ENCODE measurements at regions not wholly inside any gene's neighbourhood (a gene's known extent, or its start where the extent isn't known, plus 50 kb on each side); places are given as distances from the start of the nearest gene placed in this dataset.

DNA sequence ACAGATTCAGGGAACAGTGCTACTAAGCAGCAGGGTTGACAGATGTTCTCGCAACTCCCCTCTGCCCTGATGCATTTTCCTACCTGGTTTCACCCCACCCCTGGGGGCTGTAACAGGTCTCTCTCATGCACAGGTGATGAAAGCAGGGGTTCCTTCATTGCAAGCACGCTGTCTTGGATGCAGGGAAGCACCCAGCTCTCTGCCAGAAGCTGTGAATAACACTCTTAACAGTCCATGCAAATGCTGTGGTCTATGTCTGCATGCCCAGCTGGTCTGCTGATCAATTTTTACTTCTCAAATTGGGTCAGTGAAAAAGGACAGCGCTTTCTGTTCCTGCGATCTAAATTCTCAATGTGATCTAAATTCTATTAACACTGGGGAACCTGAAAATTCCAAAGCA is 246.3 kb upstream of the TSHZ3 start:
- no peaks in the 10 kb centered on the region for H3K9me3 Mint-ChIP-seq
- no peaks in the 10 kb centered on the region for H3K4me1 Mint-ChIP-seq (ENCODE audit: low read depth)
- no peaks in the 10 kb centered on the region for H3K36me3 Mint-ChIP-seq (ENCODE audit: low read depth)
- peaks cover under 1% of the 10 kb centered on the region for H3K27me3 Mint-ChIP-seq
- no peak overlapping the region for H3K4me3 Mint-ChIP-seq
- DNase-seq, result no peak
- H3K27ac Mint-ChIP-seq, result no peak overlapping the region

DNA sequence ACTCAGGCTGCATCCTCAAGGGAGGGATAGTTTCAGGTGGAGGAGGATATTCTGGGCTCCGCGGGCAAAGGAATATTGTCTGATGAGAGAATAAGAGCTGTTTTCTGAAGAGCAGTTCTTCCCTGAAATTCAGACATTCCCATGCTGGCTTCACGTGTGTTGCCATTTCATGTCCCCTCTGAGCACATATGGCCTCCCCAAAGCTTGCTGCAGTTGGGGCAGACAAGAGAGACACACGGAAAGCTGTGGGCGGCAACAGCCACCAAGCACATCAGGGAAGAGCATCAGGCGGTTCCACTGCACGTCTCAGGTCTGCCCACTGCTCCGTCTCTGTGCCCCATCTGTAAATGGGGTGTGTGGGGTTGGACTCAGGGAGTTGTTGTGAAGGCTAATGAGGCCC is 247.5 kb upstream of the TSHZ3 start:
- Mint-ChIP-seq H3K27ac (no peak overlapping the region), H3K36me3 (ENCODE audit: low read depth) (no peaks in the 10 kb centered on the region), H3K27me3 (no peaks in the 10 kb centered on the region), H3K4me1 (ENCODE audit: low read depth) (no peaks in the 10 kb centered on the region), H3K4me3 (no peak overlapping the region), H3K9me3 (no peaks in the 10 kb centered on the region)
- DNase-seq, result no peak

DNA sequence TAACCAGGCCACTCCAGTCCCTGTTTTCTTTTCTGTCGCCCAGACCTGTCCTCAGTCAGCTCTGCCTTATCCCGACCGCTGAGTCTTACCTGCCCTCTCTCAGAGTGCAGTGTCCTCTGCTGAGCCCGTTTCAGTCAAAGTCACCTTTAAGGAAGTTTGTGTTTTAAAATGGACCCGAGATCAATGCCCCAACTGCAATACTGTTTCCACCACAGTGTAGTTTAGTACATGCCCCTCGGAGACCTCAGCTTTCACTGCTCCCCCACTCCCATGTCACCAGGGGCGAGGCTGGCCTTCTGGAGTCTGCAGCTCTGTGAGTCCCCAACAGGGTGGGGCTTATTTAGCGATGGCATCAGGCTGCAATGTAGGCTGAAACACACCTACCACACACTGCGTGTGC is 248.4 kb upstream of the TSHZ3 start:
- no peaks in the 10 kb centered on the region for H3K27me3 Mint-ChIP-seq

DNA sequence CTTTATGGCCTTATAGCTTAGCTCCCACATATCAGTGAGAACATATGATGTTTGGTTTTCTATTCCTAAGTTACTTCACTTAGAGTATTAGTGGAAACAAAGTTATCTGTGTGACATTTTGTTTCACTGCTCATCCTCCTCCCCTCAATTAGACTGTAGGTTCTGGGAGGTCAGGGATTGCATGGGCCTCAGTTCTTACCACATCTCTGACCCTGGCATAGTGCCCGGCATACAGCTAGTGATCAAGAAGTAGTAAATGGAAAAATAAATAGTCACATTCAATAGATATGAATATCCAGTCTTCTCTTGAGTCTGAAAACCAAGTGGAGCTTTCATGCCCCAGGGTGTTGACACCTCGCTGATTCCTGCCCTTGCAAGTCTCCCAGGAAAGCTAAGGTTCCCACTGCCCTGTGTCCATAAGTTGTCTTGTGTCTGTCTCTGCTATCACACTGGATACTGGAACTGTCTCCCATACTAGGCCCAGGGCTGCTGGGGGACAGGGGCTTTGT is 249.5 kb upstream of the TSHZ3 start:
- Mint-ChIP-seq H3K4me1 (ENCODE audit: low read depth) (no peaks in the 10 kb centered on the region), H3K27ac (no peak overlapping the region), H3K27me3 (no peaks in the 10 kb centered on the region), H3K36me3 (ENCODE audit: low read depth) (no peaks in the 10 kb centered on the region), H3K9me3 (no peaks in the 10 kb centered on the region), H3K4me3 (no peak overlapping the region)
- no peak for DNase-seq

More for the DNA sequence above, 248.4 kb upstream of the TSHZ3 start:
- H3K9me3 Mint-ChIP-seq, result no peaks in the 10 kb centered on the region
- no peaks in the 10 kb centered on the region for H3K4me1 Mint-ChIP-seq (ENCODE audit: low read depth)
- no peak for DNase-seq
- no peaks in the 10 kb centered on the region for H3K36me3 Mint-ChIP-seq (ENCODE audit: low read depth)
- H3K4me3 Mint-ChIP-seq, result no peak overlapping the region
- no peak overlapping the region for H3K27ac Mint-ChIP-seq

DNA sequence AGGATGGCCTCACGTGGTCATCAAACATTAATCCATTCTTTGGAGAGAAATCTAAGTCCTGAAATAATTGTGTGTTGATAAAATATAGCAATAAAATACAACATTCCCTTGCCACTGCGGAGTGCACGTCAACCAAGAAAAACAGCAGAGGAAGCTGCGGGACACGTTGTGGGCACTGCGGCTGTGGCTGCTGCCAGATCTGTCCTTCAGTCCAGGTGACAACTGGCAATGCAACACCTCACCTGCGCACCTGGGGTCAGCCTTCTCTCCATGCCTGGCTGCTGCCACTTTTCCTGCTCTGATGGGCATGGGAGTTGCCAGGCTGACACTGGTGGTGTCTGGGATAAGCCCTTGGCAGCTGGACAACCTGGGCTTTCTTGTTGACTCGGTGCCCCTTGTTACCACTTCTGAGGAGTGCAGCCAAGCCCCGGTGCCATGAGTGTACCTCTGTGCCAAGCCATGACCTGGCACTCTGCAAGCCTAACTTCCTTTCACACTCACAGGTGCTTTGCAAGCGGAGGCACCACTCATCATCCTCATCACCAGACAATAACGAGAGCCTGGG is 251.6 kb upstream of the TSHZ3 start:
- no peak for DNase-seq
- H3K36me3 Mint-ChIP-seq (ENCODE audit: low read depth), result no peaks in the 10 kb centered on the region
- no peak overlapping the region for H3K27ac Mint-ChIP-seq
- H3K9me3 Mint-ChIP-seq, result no peaks in the 10 kb centered on the region
- no peaks in the 10 kb centered on the region for H3K27me3 Mint-ChIP-seq
- no peak overlapping the region for H3K4me3 Mint-ChIP-seq
- H3K4me1 Mint-ChIP-seq (ENCODE audit: low read depth), result no peaks in the 10 kb centered on the region

DNA sequence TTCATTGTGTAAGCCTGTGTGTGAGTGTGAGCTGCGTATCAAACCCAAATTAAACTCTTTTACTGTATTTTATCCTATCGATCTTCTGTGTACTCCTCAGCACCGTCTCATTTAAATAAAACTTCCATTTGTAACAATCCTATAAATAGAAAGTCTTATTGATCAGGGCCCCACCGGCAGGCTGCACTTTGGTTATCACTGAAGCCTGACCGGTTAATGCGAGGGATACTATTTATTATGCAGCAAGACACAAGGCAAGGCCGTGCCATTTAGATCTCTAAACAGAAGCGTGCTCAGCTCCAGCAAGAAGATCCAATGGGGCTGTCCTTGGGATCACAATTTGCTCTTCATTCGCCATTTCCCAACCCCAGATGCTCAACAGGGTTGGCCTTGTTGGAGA is 252.6 kb upstream of the TSHZ3 start:
- H3K4me3 Mint-ChIP-seq, result no peak overlapping the region
- no peaks in the 10 kb centered on the region for H3K4me1 Mint-ChIP-seq (ENCODE audit: low read depth)
- no peaks in the 10 kb centered on the region for H3K36me3 Mint-ChIP-seq (ENCODE audit: low read depth)
- DNase-seq, result no peak
- no peak overlapping the region for H3K27ac Mint-ChIP-seq
- no peaks in the 10 kb centered on the region for H3K27me3 Mint-ChIP-seq
- H3K9me3 Mint-ChIP-seq, result no peaks in the 10 kb centered on the region

DNA sequence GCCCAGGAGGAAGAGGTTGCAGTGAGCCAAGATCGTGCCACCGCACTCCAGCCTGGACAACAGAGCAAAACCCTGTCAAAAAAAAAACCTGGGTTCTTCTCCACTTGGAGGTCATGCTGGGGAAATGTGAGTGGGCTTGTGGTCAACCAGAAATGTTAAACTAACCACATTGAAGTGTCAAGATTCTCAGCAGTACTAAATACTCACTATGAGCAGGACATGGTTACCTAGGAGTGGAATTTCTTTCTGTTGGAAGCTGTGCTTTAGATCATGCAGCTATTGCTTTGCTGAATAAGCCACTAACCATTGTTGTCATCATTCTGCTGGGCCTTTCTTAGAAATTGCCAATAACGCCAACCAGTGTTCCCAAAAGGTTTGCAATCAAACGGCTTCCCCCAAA is 253.3 kb upstream of the TSHZ3 start:
- no peak for DNase-seq
- Mint-ChIP-seq H3K4me3 (no peak overlapping the region), H3K27ac (no peak overlapping the region), H3K9me3 (no peaks in the 10 kb centered on the region), H3K27me3 (no peaks in the 10 kb centered on the region), H3K4me1 (ENCODE audit: low read depth) (no peaks in the 10 kb centered on the region), H3K36me3 (ENCODE audit: low read depth) (no peaks in the 10 kb centered on the region)

DNA sequence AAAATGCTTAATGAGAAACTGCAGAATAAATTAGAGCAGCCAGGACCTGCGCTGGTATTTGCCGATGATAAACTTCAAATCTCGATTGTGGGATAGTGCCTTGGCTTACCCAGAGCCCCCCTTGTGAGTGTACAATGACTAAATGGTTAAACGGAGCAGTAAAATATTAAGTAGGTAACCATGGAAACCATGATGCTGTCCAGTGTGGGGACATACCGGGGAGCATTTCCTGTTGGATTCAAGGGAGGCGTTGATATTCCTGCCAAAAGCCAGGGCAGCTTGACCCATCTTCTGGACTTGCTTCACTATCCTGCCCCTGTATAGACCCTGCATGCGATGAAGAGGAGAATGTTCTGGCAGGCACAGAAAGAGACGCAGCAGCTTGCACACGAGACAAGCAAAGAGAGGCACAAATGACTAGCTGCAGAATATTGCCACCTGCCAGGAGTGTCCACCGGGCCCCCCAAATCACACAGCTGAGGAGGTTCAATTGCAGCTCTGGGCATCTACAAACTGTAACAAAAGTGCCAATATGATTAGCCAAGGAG is 255.3 kb upstream of the TSHZ3 start:
- Mint-ChIP-seq H3K27me3 (peaks cover 3% of the 10 kb centered on the region), H3K4me3 (no peak overlapping the region), H3K9me3 (no peaks in the 10 kb centered on the region), H3K4me1 (ENCODE audit: low read depth) (no peaks in the 10 kb centered on the region), H3K36me3 (ENCODE audit: low read depth) (no peaks in the 10 kb centered on the region), H3K27ac (no peak overlapping the region)
- DNase-seq, result no peak

DNA sequence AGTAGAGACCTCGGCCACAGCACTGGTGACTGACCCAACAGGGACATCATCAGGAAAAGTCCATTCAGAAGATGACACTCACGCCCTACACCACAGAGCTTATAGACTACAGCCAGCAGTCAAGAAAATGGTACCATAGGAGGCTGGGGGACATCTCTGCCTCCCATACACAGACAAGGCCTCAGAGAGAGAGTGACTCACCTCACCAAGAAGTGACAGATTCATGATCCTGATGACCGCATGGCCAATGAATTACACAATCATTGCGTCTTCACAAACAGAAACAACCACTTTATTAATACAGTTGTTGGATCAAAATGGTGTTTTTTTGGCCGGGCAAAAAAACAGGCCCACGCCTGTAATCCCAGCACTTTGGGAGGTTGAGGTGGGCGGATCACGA is 260.8 kb upstream of the TSHZ3 start:
- no peaks in the 10 kb centered on the region for H3K9me3 Mint-ChIP-seq
- no peak for DNase-seq
- H3K36me3 Mint-ChIP-seq (ENCODE audit: low read depth), result no peaks in the 10 kb centered on the region
- H3K27me3 Mint-ChIP-seq, result peaks cover 3% of the 10 kb centered on the region
- H3K4me1 Mint-ChIP-seq (ENCODE audit: low read depth), result no peaks in the 10 kb centered on the region
- H3K4me3 Mint-ChIP-seq, result no peak overlapping the region
- H3K27ac Mint-ChIP-seq, result no peak overlapping the region

DNA sequence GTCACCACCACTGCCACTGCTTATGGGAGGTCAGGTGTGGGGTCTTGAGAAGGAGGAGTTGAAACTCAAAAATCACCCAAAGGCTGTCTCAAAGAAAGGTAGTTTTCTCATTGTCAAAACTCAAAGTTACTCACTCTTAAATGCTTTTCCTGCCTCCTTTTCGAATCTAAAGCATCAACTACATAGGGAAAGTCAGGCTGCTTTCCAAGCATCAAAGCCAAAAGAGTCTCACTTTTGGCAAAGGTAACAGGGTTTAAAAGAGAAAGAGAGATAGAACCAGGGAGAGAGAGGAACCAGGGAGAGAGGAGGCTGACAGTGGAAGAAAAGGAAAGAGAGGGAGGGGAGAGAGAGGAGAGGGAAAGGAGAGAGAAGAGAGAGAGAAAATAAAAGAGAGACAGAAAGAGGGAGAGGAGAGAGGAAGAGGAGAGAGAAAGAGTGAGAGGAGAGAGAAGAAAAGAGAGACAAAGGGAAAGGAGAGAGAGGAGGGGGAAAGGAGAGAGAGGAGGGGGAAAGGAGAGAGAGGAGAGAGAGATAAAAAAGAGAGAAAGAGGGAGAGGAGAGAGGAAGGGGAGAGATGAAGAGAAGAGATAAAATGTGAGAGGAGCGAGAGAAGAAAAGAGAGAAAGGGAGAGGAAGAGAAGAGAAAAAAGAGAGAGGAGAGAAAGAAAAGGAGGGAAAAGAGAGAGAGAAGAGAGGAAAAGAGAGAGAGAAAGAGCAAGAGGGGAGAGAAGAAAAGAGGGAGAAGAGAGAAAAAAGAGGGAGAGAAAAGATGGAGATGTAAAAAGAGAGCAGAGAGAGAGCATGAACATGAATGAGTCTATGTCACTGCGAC is 262.0 kb upstream of the TSHZ3 start:
- Mint-ChIP-seq H3K9me3 (no peaks in the 10 kb centered on the region), H3K27me3 (peaks cover 3% of the 10 kb centered on the region), H3K27ac (no peak overlapping the region), H3K4me1 (ENCODE audit: low read depth) (no peaks in the 10 kb centered on the region), H3K36me3 (ENCODE audit: low read depth) (no peaks in the 10 kb centered on the region), H3K4me3 (no peak overlapping the region)
- DNase-seq, result no peak

DNA sequence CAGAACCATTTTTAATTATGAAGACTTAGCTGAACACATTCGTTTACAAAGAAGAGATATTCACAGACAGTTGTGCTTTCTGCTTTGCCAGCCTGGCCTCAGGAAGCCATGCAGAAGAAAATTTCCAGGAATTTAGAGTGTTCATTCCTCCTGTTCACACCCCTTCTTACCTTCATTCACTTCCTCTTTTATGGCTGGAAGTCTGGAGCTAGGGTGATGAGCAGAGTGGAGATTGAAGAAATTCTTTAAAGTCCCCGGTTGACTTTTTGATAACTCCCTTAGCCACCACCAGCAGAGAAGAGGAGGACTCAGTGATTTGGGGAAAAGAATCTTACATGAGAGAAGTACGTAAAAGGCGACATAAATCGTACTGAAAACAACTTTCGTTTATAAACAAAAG is 263.6 kb upstream of the TSHZ3 start:
- H3K36me3 Mint-ChIP-seq (ENCODE audit: low read depth), result no peaks in the 10 kb centered on the region
- peaks cover 3% of the 10 kb centered on the region for H3K27me3 Mint-ChIP-seq
- no peak for DNase-seq
- H3K4me1 Mint-ChIP-seq (ENCODE audit: low read depth), result no peaks in the 10 kb centered on the region
- no peak overlapping the region for H3K4me3 Mint-ChIP-seq
- no peak overlapping the region for H3K27ac Mint-ChIP-seq
- no peaks in the 10 kb centered on the region for H3K9me3 Mint-ChIP-seq

DNA sequence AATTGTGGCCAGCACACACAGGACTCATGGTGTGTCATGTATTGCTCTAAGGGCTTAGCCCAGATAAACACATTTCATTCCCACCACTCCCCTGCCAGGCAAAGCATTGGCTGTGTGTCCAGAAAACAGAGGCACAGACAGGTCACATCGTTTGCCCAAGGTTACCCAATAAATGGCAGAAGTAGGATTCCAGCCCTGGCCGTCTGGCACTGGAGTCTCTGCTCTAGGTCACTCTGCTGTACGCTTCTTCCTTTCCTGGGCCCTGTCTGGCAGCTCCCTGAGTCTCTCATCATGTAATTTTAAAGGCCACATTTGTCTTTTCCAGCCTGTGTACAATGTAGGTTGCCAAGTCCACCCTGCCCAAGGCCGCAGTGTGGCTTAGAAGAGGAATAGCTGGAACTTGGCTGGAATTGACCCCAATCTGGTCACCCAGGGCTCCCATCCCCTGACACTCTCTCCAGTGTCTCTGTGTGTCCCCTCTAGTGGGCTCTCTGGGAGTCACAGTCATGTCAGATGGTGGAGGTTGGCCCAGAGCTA is 264.5 kb upstream of the TSHZ3 start:
- H3K4me1 Mint-ChIP-seq (ENCODE audit: low read depth), result no peaks in the 10 kb centered on the region
- H3K9me3 Mint-ChIP-seq, result no peaks in the 10 kb centered on the region
- no peaks in the 10 kb centered on the region for H3K36me3 Mint-ChIP-seq (ENCODE audit: low read depth)
- no peak overlapping the region for H3K27ac Mint-ChIP-seq
- no peaks in the 10 kb centered on the region for H3K27me3 Mint-ChIP-seq
- no peak for DNase-seq
- H3K4me3 Mint-ChIP-seq, result no peak overlapping the region

DNA sequence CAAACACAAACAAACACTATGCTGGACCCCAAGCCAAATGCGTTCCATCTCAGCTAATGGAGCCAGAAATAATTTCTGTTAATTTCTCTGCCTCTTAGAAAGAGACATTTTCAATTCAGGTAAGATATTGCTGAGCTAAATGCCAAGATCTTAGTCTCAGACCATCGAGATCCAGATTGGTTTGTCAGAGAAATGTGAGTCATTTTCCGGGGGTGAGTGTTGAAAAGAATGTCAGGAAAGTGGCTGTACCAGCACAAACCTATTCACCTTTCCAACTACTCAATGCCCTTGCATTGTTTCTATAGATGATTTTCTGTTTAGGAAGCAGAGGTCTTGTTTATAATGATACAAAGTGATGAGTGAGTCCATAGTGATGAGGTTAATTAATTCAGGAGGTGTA is 266.8 kb upstream of the TSHZ3 start:
- DNase-seq, result no peak
- Mint-ChIP-seq H3K27ac (no peak overlapping the region), H3K36me3 (ENCODE audit: low read depth) (no peaks in the 10 kb centered on the region), H3K4me1 (ENCODE audit: low read depth) (no peaks in the 10 kb centered on the region), H3K27me3 (no peaks in the 10 kb centered on the region), H3K9me3 (no peaks in the 10 kb centered on the region), H3K4me3 (no peak overlapping the region)

DNA sequence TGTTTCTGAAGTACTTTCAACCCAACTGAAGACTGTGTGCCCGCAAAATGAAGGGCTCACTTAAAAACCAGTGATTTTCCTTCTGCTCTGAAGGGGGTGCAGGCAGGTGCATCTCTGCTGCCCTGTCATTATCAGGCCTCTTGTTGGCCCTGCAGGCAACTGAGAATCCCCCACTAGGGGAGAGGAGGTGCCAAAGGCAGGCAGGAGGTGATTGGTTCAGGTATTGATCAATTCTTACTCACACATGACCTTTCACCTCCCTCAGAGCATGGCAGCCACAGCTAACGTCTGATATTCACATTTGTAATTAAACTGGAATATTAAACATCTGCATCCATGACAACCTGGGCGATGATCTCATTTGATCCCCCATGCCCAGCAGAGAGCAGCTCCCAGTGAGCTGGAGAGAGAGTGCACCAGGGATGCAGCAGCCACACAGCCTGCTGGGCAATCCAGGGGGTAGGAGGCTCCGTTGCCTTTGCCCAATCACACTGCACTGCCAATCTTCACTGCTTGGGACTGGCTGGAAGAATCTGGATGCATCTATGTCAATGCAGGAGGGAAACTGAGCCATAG is 267.9 kb upstream of the TSHZ3 start:
- H3K27me3 Mint-ChIP-seq, result no peaks in the 10 kb centered on the region
- no peak for DNase-seq
- no peaks in the 10 kb centered on the region for H3K4me1 Mint-ChIP-seq (ENCODE audit: low read depth)
- H3K27ac Mint-ChIP-seq, result no peak overlapping the region
- no peak overlapping the region for H3K4me3 Mint-ChIP-seq
- no peaks in the 10 kb centered on the region for H3K36me3 Mint-ChIP-seq (ENCODE audit: low read depth)
- no peaks in the 10 kb centered on the region for H3K9me3 Mint-ChIP-seq

DNA sequence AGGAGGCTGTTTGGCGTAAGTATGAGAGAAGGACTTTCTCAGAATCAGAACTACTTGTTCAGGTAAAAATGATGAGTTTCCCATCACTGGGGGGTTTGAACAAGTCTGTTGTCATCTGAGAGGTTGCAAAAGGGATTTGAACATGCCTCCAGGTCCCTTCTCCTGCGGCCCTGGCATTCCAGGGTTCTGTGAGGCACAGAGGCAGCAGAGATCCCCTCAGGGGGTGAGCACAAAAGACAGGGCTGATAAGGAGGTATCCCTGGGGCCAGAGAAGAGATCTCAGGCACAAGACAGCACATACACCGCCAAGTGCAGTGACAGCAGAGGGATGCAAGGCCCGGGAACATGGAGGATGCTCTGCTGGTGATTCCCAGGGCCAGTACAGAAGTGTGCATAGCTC is 275.8 kb upstream of the TSHZ3 start:
- Mint-ChIP-seq H3K27me3 (peaks cover 2% of the 10 kb centered on the region), H3K9me3 (no peaks in the 10 kb centered on the region), H3K4me1 (ENCODE audit: low read depth) (no peaks in the 10 kb centered on the region), H3K27ac (no peak overlapping the region), H3K4me3 (no peak overlapping the region), H3K36me3 (ENCODE audit: low read depth) (no peaks in the 10 kb centered on the region)
- no peak for DNase-seq

All from activated T-cell treated with anti-CD3 and anti-CD28 coated beads, Interleukin-2, amount 50 U/mL, for 24 hours (primary cell).